Right cardiac atrium (tissue), 5 donors: ENCODE measurements at regions not wholly inside any gene's neighbourhood (a gene's known extent, or its start where the extent isn't known, plus 50 kb on each side); places are given as distances from the start of the nearest gene placed in this dataset.

Experiments
- ATAC-seq, 2 donors: fragments of 200-7000 bp; cut with Tn5 transposase; one replicate each; pipeline versions ENCODE4 v1.8.0 to v1.9.1; 2020; ENCODE audit warnings: moderate library complexity in 2 of 2, mild to moderate bottlenecking in 1 of 2
- DNase-seq, 3 donors: peaks; one replicate each; pipeline ENCODE4 v3.0.0-alpha.2; 2020
- H3K27ac ChIP-seq: one replicate; pipeline ENCODE4 v1.5.1; 2013; ENCODE audit warnings: mild to moderate bottlenecking, low read length, control low read depth, moderate library complexity
- H3K27me3 ChIP-seq: one replicate; pipeline ENCODE4 v1.6.1; 2013; ENCODE audit not compliant: control insufficient read depth, insufficient read depth
- H3K4me1 ChIP-seq: one replicate; pipeline ENCODE4 v1.6.1; 2013; ENCODE audit warnings: low read length; ENCODE audit not compliant: control insufficient read depth, insufficient read depth
- H3K4me3 ChIP-seq: one replicate; pipeline ENCODE4 v1.5.1; 2013; ENCODE audit warnings: low read length, control low read depth
- H3K9me3 ChIP-seq: one replicate; pipeline ENCODE4 v1.6.1; 2013; ENCODE audit warnings: low read length; ENCODE audit not compliant: control insufficient read depth
- WGBS: extraction: QIAGEN DNeasy Blood & Tissue Kit; methylation state at CpG from one replicate; pipeline ENCODE4 v1.1.7; 2013; 5-methylcytosine and 5-hydroxymethylcytosine counted together
- intact Hi-C, 4 donors: fragments of 100-400 bp; cut with DNase I; formaldehyde crosslinking; loops; one replicate each; pipeline versions ENCODE4 v1.11.0 to v1.14.0; 2022 to 2023
- donor health status: healthy with polysubstance abuse.
- donor health status: DM: no; HTN: yes; CAD: no.
- donor health status: DM: no; HTN: no; CAD: no.
- donor health status: DM: no; HTN: yes; CAD: no; lungs with severe emphysema.
- donor health status: DM: yes; HTN: yes; CAD: no.

DNA sequence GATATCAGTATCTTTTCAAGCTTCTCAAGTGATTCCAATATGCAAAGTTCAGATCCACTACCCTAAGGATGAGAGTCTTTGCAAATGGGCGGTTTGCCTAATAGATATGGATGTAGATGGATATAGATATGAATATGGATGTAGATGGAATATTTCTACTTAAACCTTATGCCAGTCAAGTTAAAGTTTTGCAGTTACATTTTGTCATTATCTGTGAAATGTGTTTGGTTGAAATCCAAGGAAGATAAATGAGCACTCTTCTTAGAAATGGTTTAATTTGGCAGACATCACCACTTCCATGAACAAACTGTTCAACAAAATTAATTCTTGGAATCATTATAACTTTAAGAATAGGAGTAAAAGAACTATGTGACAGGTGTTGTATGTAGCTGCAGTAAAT is 1066.6 kb downstream of the PCDH18 start:
- intact Hi-C loops: no loop called here
- Histone ChIP-seq H3K9me3 (no peaks in the 10 kb centered on the region), H3K4me3 (no peak overlapping the region), H3K27me3 (no peaks in the 10 kb centered on the region), H3K27ac (no peak overlapping the region), H3K4me1 (no peaks in the 10 kb centered on the region)
- DNase-seq (no peak), ATAC-seq (no peak)
- WGBS: 93% methylated on average over 1 of the region's 1 CpG

DNA sequence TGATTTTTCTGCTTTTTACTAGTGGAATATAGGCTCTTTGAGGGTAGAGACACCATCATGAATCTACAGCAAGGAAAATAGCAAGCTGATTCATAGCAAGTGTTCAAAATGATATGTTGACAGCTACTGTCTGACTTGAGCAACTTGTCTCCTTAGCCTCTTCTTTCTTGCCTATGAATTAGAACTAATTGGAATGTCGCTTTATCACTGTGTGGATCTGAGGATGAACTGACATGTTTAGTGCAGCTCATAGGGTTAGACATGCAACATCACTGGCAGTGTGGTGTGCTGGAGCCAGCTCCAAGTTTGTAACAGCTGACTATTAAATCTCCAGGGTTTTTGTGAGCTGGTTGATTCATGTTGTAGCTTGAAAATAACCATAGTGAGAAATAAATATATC is 1068.4 kb downstream of the PCDH18 start:
- H3K4me3 ChIP-seq: no peak overlapping the region
- no peak overlapping the region for H3K27ac ChIP-seq
- DNase-seq: no peak
- 85% methylated on average over 1 of the region's 1 CpG for WGBS
- H3K27me3 ChIP-seq: no peaks in the 10 kb centered on the region
- H3K4me1 ChIP-seq: no peaks in the 10 kb centered on the region
- no peak for ATAC-seq
- H3K9me3 ChIP-seq: no peaks in the 10 kb centered on the region
- intact Hi-C loops: no loop called here

- 90% methylated on average over 6 of the region's 6 CpGs for whole genome bisulfite sequencing
- intact Hi-C loops: no loop called here
- no peak for ATAC-seq
Measured at GRCh38 chr4:136461533-136461932, 1070.8 kb downstream of the PCDH18 start.

GRCh38 chr4:136458326-136458725 is 1074.0 kb downstream of the PCDH18 start:
- H3K27me3 ChIP-seq: no peaks in the 10 kb centered on the region
- 88% methylated on average over 4 of the region's 4 CpGs for WGBS
- no peaks in the 10 kb centered on the region for H3K9me3 ChIP-seq
- intact Hi-C loops: no loop called here
- ATAC-seq (no peak), DNase-seq (peak in 1 of 3 donors; percentile 22)
- no peak overlapping the region for H3K4me3 ChIP-seq
- H3K27ac ChIP-seq: no peak overlapping the region
- H3K4me1 ChIP-seq: no peaks in the 10 kb centered on the region

More at GRCh38 chr4:136461533-136461932, 1070.8 kb downstream of the PCDH18 start:
- H3K4me1 ChIP-seq: no peaks in the 10 kb centered on the region
- no peaks in the 10 kb centered on the region for H3K27me3 ChIP-seq
- no peak overlapping the region for H3K27ac ChIP-seq
- no peak for DNase-seq
- H3K4me3 ChIP-seq: no peak overlapping the region
- H3K9me3 ChIP-seq: no peaks in the 10 kb centered on the region

DNA sequence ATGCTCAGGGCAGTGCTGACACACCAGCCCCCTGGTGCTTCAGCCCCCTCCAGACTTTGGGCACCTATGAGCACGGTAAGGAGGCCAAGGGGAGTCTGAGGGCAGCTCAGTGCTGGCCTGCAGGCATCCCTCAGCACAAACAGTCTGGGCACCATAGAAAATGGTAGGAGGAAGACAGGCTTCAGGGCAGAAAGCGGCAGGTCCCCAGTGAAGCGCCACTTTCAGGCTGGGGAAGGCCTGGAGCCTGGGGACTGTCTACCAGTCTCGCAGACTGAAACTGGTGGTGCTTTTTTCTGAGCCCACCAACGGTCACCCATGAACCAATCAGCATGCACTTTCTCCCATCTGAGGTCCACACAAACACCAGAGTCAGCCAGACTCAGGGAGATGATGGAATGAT is 1074.7 kb downstream of the PCDH18 start:
- peak in 1 of 3 donors; percentile 29 for DNase-seq
- no peak overlapping the region for H3K27ac ChIP-seq
- intact Hi-C loops: no loop called here
- WGBS: 80% methylated on average over 5 of the region's 5 CpGs
- H3K9me3 ChIP-seq: no peaks in the 10 kb centered on the region
- H3K27me3 ChIP-seq: no peaks in the 10 kb centered on the region
- H3K4me3 ChIP-seq: no peak overlapping the region
- no peak for ATAC-seq
- H3K4me1 ChIP-seq: no peaks in the 10 kb centered on the region

- Histone ChIP-seq H3K4me3 (no peak overlapping the region), H3K4me1 (no peaks in the 10 kb centered on the region), H3K27ac (no peak overlapping the region), H3K27me3 (no peaks in the 10 kb centered on the region), H3K9me3 (no peaks in the 10 kb centered on the region)
- ATAC-seq (no peak), DNase-seq (peak in 1 of 3 donors; percentile 18)
- 88% methylated on average over 2 of the region's 2 CpGs for WGBS
- intact Hi-C loops: no loop called here
Measured at GRCh38 chr4:136457004-136457403, 1075.3 kb downstream of the PCDH18 start.

DNA sequence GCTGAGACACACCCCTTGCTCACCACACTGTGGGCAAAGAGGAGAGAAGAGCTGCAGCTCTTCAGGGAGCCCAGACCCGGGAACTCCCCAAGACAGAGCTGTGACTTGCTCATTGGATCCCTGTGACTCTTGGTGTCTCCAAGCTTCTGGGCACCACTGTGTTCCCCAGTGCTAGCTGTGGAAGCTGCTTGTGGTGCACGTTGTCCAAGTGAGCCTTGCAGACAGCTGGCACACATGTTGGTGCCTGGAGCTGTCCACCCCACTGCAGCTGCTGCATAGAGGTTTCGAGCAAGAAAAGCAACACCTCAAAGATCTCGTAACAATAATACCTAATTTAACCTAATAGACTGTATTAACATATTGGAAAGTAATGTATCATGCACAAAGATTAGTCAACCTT is 1089.3 kb downstream of the PCDH18 start:
- 86% methylated on average over 4 of the region's 4 CpGs for WGBS
- intact Hi-C loops: loop anchor here in 1 of 4 donors (10.0 kb wide), 1 partner anchor 412 kb away; no protein-coding TSS in a partner anchor
- Histone ChIP-seq H3K27me3 (no peaks in the 10 kb centered on the region), H3K9me3 (no peaks in the 10 kb centered on the region), H3K4me3 (no peak overlapping the region), H3K27ac (no peak overlapping the region), H3K4me1 (no peaks in the 10 kb centered on the region)
- no peak for ATAC-seq
- DNase-seq: peak in 1 of 3 donors; percentile 28

- Histone ChIP-seq H3K4me3 (no peak overlapping the region), H3K4me1 (no peaks in the 10 kb centered on the region), H3K27ac (no peak overlapping the region), H3K9me3 (no peaks in the 10 kb centered on the region), H3K27me3 (no peaks in the 10 kb centered on the region)
- 92% methylated on average over 5 of the region's 5 CpGs for WGBS
- ATAC-seq: no peak
- no peak for DNase-seq
- intact Hi-C loops: loop anchor here in 1 of 4 donors (10.0 kb wide), 1 partner anchor 412 kb away; no protein-coding TSS in a partner anchor
Measured at GRCh38 chr4:136442447-136442846, 1089.8 kb downstream of the PCDH18 start.

GRCh38 chr4:136441629-136442282 is 1090.5 kb downstream of the PCDH18 start:
- H3K9me3 ChIP-seq: no peaks in the 10 kb centered on the region
- no peak for DNase-seq
- 80% methylated on average over 7 of the region's 7 CpGs for WGBS

DNA sequence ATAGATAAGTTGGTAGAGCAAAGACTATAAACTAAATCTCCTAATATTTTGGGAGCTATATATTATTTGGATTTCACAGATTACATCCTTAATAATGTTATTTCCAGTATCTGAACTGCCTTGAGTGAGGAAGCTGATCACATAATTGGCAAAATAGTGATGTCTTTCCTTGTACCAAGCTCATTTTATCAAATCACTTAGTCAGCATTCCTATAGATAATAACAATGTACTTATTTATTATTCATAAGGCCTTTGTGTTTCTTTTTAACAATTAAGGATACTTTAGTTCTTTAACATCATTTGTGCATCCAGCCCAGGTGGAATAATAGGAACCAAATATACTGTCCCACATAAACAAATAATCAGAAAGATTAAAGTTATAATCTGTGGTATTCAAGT is 1093.6 kb downstream of the PCDH18 start:
- DNase-seq: no peak
- H3K27me3 ChIP-seq: no peaks in the 10 kb centered on the region
- H3K4me1 ChIP-seq: no peaks in the 10 kb centered on the region
- H3K4me3 ChIP-seq: no peak overlapping the region
- intact Hi-C loops: no loop called here
- H3K9me3 ChIP-seq: no peaks in the 10 kb centered on the region
- ATAC-seq: no peak
- no peak overlapping the region for H3K27ac ChIP-seq

More at GRCh38 chr4:136441629-136442282, 1090.5 kb downstream of the PCDH18 start:
- no peaks in the 10 kb centered on the region for H3K27me3 ChIP-seq
- no peak overlapping the region for H3K4me3 ChIP-seq
- intact Hi-C loops: loop anchor here in 1 of 4 donors (10.0 kb wide), 1 partner anchor 413 kb away; no protein-coding TSS in a partner anchor
- H3K27ac ChIP-seq: no peak overlapping the region
- no peaks in the 10 kb centered on the region for H3K4me1 ChIP-seq
- ATAC-seq: peak in 1 of 2 donors; percentile 14

DNA sequence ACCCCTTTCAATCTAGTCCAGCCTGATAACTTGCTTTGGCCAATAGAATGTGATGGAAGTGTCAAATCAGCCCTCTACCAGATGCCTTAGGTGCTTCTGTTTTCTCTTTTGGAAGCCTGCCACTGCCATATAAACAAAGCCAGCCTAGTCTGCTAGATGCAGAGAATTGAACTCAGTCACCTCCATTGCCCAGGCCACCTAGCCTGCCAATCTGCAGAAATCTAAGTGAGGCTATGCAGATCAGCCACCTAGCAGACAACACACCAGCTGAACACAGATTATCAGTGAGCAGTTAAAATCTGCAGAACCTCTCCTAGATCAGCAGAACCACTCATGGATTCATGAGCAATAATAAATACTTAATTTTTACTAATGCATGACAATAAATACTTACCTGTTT is 1108.2 kb downstream of the PCDH18 start:
- H3K4me3 ChIP-seq: no peak overlapping the region
- no peaks in the 10 kb centered on the region for H3K27me3 ChIP-seq
- H3K27ac ChIP-seq: no peak overlapping the region
- no peaks in the 10 kb centered on the region for H3K9me3 ChIP-seq
- DNase-seq (no peak), ATAC-seq (no peak)
- no peaks in the 10 kb centered on the region for H3K4me1 ChIP-seq
- intact Hi-C loops: no loop called here

DNA sequence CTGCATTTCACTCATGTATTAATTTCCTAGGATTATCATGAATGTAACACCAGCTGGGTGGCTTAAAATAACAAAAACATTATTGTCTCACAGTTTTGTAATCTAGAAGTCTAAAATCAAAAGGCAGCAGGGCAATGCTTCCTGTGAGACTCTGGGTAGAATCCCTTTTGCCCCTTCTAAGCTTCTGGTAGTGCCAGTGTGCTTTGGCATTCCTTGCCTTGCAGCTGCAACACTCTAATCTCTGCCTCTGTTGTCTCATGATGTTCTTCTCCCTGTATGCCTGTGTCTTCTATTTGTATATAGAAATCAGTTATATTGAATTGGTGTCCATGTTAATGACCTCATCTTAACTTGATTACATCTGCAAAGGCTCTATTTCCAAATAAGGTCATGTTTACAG is 1117.3 kb downstream of the PCDH18 start:
- no peak overlapping the region for H3K27ac ChIP-seq
- H3K27me3 ChIP-seq: no peaks in the 10 kb centered on the region
- H3K4me1 ChIP-seq: no peaks in the 10 kb centered on the region
- ATAC-seq: no peak
- DNase-seq: no peak
- no peaks in the 10 kb centered on the region for H3K9me3 ChIP-seq
- intact Hi-C loops: no loop called here
- no peak overlapping the region for H3K4me3 ChIP-seq
